HG03354 (cell line): ENCODE measurements at regions not wholly inside any gene's neighbourhood (a gene's known extent, or its start where the extent isn't known, plus 50 kb on each side); places are given as distances from the start of the nearest gene placed in this dataset.

ENCODE experiments used
- ATAC-seq: cut with Tn5 transposase; IDR thresholded peaks from one replicate; pipeline ENCODE4 v1.9.1; 2021; ENCODE audit warnings: mild to moderate bottlenecking; ENCODE audit not compliant: unreplicated experiment, poor library complexity, severe bottlenecking

- ATAC-seq = no peak
Observed at GRCh38 chr2:186425576-186425975, 60.5 kb upstream of the ZC3H15 start.

- peak; percentile 90 for ATAC-seq
Observed at GRCh38 chr2:186426153-186427016, 59.7 kb upstream of the ZC3H15 start.

GRCh38 chr2:186427017-186427350 is 59.1 kb upstream of the ZC3H15 start:
- peak; percentile 48 for ATAC-seq

GRCh38 chr2:186427970-186428369 is 58.1 kb upstream of the ZC3H15 start:
- ATAC-seq = no peak

GRCh38 chr2:186429104-186429503 is 57.0 kb upstream of the ZC3H15 start:
- no peak for ATAC-seq

- ATAC-seq = no peak
Observed at GRCh38 chr2:186431306-186431705, 54.8 kb upstream of the ZC3H15 start.

GRCh38 chr2:186433040-186433439 is 53.0 kb upstream of the ZC3H15 start:
- no peak for ATAC-seq

GRCh38 chr2:186433777-186434432 is 52.2 kb upstream of the ZC3H15 start:
- no peak for ATAC-seq
